Activated naive CD8-positive, alpha-beta T cell treated with anti-CD3 and anti-CD28 coated beads, Interleukin-2, amount 10 ng/mL, durations not matched to agents 7 days and 5 days (primary cell): ENCODE measurements at regions not wholly inside any gene's neighbourhood (a gene's known extent, or its start where the extent isn't known, plus 50 kb on each side); places are given as distances from the start of the nearest gene placed in this dataset.

ENCODE experiments used
- ATAC-seq: fragments of 150-1000 bp; cut with Tn5 transposase; one replicate; pipeline ENCODE4 v1.10.0; 2021; ENCODE audit warnings: low read depth, moderate library complexity
- POLR2A ChIA-PET: fragments of 350-600 bp; sonication (Branson Sonifier 250); formaldehyde crosslinking; loops from one replicate; lab custom pipeline; 2021; ENCODE audit warnings: antibody characterized with exemption; lab: Charles Lee
- DNase-seq: peaks from one replicate; pipeline ENCODE4 v3.0.0; 2021
- H3K27ac Mint-ChIP-seq: one replicate; pipeline ENCODE4 v1.8.0; 2022; ENCODE audit warnings: mild to moderate bottlenecking, mixed read lengths
- H3K27me3 Mint-ChIP-seq: one replicate; pipeline ENCODE4 v1.8.0; 2022; ENCODE audit warnings: mild to moderate bottlenecking, moderate library complexity, mixed read lengths
- H3K36me3 Mint-ChIP-seq: one replicate; pipeline ENCODE4 v1.8.0; 2021; ENCODE audit warnings: mild to moderate bottlenecking, mixed read lengths
- H3K4me1 Mint-ChIP-seq: one replicate; pipeline ENCODE4 v1.8.0; 2021; ENCODE audit warnings: mixed read lengths
- H3K4me3 Mint-ChIP-seq: one replicate; pipeline ENCODE4 v1.8.0; 2022; ENCODE audit warnings: mild to moderate bottlenecking, moderate library complexity, mixed read lengths
- H3K9me3 Mint-ChIP-seq: one replicate; pipeline ENCODE4 v1.8.0; 2021; ENCODE audit warnings: mixed read lengths

DNA sequence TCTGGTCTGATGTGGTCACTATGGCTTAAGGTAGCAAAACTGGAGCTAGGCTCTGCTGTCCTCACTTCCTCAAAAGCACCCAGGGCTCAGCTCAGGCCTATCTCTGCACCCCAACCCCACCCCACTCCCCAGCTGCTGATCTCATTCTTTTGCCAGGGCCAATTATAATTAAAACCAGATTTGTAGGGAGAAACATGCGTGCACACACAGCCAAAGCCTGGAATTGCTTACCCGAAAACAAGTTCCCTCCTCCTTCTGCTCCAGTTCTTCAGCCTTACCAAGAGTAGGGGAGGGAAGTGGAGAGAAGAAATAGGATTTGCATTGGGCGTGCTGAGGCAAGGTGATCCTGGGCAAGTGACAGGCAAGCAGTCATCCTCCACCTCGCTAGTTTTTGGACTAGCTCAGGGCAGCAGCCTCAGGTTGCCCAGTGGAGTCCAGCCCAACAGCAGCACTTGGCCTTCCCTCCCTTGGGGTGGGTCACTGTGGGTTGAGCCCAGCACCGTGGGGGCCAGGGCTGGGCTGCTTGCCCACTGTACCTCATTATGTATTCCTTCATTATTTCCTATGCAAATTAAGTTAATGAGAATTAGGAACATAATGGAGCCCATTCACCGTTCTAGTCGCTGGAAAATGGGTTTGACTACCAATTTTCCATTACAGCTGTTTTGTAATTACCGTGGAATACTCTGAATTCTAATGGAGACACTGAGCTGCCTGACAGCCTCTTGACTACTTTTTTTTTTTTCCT, 199.1 kb upstream of the CELF4 start:
- Mint-ChIP-seq H3K4me3 (no peak overlapping the region), H3K4me1 (no peaks in the 10 kb centered on the region), H3K27me3 (no peaks in the 10 kb centered on the region), H3K9me3 (no peaks in the 10 kb centered on the region), H3K36me3 (no peaks in the 10 kb centered on the region), H3K27ac (no peak overlapping the region)
- DNase-seq: no peak
- POLR2A ChIA-PET: no interaction called here
- no peak for ATAC-seq

GRCh38 chr18:37762076-37762621, 196.6 kb upstream of the CELF4 start:
- no peak for ATAC-seq
- POLR2A ChIA-PET: no interaction called here
- Mint-ChIP-seq H3K27me3 (no peaks in the 10 kb centered on the region), H3K9me3 (no peaks in the 10 kb centered on the region), H3K4me1 (no peaks in the 10 kb centered on the region), H3K27ac (no peak overlapping the region), H3K36me3 (no peaks in the 10 kb centered on the region), H3K4me3 (no peak overlapping the region)
- no peak for DNase-seq

DNA sequence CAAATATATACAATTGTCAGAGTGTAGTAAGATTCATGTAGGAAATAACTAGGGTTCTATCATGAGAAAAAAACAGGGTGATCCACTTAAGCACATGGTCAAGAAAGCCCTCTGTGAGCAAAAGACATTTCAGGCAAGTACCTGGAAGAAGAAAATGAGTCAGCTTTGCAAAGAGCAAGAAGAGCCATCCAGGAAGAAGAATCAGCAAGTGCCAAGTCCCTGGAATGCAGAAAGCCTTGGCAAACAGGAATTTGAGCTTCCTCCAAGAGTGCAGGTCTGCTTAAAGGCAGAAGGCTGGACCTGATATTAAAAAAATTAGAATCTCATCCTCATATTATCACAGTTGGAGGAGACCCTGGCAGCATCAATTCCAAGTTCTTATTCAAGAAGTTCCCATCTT, 188.5 kb upstream of the CELF4 start:
- H3K27me3 Mint-ChIP-seq: no peaks in the 10 kb centered on the region
- POLR2A ChIA-PET: no interaction called here
- ATAC-seq (no peak), DNase-seq (no peak)
- no peak overlapping the region for H3K27ac Mint-ChIP-seq
- no peak overlapping the region for H3K4me3 Mint-ChIP-seq
- no peaks in the 10 kb centered on the region for H3K4me1 Mint-ChIP-seq
- H3K9me3 Mint-ChIP-seq: peaks cover 3% of the 10 kb centered on the region
- no peaks in the 10 kb centered on the region for H3K36me3 Mint-ChIP-seq

- Mint-ChIP-seq H3K9me3 (no peaks in the 10 kb centered on the region), H3K27ac (no peak overlapping the region), H3K36me3 (no peaks in the 10 kb centered on the region), H3K27me3 (peaks cover 4% of the 10 kb centered on the region), H3K4me1 (no peaks in the 10 kb centered on the region), H3K4me3 (no peak overlapping the region)
- DNase-seq (no peak), ATAC-seq (no peak)
- POLR2A ChIA-PET: interaction anchor here (0.7 kb wide), 1 partner anchor 123 kb away, joined by 3 read pairs; no protein-coding TSS in a partner anchor
These were observed 176.8 kb upstream of the CELF4 start for GRCh38 chr18:37742436-37742835.

DNA sequence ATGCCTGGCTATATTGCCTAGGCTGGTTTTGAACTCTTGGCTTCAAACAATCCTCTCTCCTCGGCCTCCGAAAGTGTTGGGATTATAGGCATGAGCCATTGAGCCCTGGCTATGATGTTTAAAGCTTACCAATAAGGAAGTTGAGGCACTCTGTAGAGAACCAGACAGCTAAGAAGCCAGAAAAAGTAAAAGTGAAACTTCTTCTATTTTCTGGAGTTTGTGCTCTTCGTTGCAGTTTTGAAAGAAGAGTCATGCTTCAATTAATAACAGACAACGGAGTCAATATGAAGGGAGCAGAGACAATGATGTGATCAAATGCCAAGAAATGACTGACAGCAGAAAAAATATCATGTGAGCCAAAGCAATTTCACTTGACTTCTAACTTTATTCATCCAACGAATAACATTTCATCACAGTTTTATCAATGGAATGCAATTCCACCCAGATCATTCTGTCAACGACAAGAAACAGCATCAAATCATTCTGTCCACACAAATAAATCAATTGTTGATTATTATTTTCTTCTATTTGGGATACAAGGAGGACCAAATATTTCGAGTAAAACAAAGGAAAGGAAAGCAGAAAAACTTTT, 175.5 kb upstream of the CELF4 start:
- Mint-ChIP-seq H3K4me1 (no peaks in the 10 kb centered on the region), H3K27me3 (peaks cover 4% of the 10 kb centered on the region), H3K36me3 (no peaks in the 10 kb centered on the region), H3K27ac (no peak overlapping the region), H3K9me3 (no peaks in the 10 kb centered on the region), H3K4me3 (no peak overlapping the region)
- ATAC-seq (no peak), DNase-seq (no peak)
- POLR2A ChIA-PET: no interaction called here

DNA sequence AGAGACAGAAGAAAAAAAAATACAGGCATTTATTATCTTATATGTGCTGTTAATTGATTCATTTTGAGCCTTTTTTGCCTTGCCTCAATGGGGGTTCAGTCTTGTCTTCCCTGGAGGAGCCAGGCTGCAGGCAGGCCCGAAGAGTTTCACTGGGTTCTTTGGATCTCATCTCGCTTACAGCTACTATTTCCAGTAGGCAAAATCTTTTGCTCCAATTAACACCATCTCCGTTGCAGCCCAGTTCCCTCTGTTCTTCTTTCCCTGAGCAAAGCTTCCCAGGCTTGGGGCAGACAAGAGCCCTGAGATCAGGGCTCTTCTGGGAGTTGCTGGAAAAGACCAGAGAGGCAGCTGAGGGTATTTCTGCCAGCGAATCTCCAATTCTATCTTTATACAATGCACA, 168.8 kb upstream of the CELF4 start:
- Mint-ChIP-seq H3K27me3 (no peaks in the 10 kb centered on the region), H3K36me3 (no peaks in the 10 kb centered on the region), H3K27ac (no peak overlapping the region), H3K4me3 (no peak overlapping the region), H3K9me3 (no peaks in the 10 kb centered on the region), H3K4me1 (no peaks in the 10 kb centered on the region)
- POLR2A ChIA-PET: no interaction called here
- DNase-seq: no peak
- no peak for ATAC-seq

DNA sequence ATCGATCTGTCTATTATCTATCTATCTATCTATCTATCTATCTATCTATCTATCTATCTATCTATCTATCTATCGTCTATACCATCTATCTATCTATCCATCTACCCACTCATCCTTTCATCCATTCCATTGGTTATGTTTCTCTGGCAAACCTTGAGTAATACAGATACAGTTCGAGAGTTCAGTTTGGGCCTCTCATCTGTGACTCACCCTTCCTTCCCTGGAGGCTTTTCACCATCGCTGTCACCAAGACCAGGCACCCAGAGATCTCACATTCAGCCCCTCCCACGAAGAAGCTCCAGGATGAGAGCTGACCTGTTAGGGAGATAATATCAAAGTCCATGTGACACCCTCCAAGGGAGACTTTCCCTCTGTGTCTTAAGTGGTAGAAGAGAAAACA, 164.1 kb upstream of the CELF4 start:
- no peaks in the 10 kb centered on the region for H3K9me3 Mint-ChIP-seq
- ATAC-seq: no peak
- H3K36me3 Mint-ChIP-seq: no peaks in the 10 kb centered on the region
- H3K27ac Mint-ChIP-seq: no peak overlapping the region
- DNase-seq: no peak
- H3K4me1 Mint-ChIP-seq: no peaks in the 10 kb centered on the region
- H3K4me3 Mint-ChIP-seq: no peak overlapping the region
- POLR2A ChIA-PET: no interaction called here
- H3K27me3 Mint-ChIP-seq: no peaks in the 10 kb centered on the region

DNA sequence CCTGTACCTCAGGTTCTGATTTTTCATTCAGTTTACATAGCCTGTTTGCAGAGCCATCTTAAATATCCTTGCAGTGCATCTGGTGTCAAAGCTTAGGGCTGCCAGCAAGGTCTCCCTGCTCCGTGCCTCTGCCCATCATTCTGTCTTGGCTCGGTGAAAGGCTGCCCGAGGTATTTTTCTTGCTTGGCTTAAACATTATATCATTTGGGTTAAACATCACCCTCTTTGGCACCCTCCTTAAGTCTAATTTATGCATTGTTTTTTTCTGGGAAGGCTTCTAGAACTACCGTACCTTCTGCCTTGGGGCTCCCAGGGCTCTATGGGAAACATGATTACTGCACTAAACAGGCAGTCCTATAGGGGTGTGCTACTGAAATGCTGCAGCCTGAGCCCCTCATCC, 158.6 kb upstream of the CELF4 start:
- DNase-seq: no peak
- ATAC-seq: no peak
- Mint-ChIP-seq H3K4me3 (no peak overlapping the region), H3K36me3 (no peaks in the 10 kb centered on the region), H3K27me3 (no peaks in the 10 kb centered on the region), H3K27ac (no peak overlapping the region), H3K9me3 (peaks cover 2% of the 10 kb centered on the region), H3K4me1 (no peaks in the 10 kb centered on the region)
- POLR2A ChIA-PET: no interaction called here

DNA sequence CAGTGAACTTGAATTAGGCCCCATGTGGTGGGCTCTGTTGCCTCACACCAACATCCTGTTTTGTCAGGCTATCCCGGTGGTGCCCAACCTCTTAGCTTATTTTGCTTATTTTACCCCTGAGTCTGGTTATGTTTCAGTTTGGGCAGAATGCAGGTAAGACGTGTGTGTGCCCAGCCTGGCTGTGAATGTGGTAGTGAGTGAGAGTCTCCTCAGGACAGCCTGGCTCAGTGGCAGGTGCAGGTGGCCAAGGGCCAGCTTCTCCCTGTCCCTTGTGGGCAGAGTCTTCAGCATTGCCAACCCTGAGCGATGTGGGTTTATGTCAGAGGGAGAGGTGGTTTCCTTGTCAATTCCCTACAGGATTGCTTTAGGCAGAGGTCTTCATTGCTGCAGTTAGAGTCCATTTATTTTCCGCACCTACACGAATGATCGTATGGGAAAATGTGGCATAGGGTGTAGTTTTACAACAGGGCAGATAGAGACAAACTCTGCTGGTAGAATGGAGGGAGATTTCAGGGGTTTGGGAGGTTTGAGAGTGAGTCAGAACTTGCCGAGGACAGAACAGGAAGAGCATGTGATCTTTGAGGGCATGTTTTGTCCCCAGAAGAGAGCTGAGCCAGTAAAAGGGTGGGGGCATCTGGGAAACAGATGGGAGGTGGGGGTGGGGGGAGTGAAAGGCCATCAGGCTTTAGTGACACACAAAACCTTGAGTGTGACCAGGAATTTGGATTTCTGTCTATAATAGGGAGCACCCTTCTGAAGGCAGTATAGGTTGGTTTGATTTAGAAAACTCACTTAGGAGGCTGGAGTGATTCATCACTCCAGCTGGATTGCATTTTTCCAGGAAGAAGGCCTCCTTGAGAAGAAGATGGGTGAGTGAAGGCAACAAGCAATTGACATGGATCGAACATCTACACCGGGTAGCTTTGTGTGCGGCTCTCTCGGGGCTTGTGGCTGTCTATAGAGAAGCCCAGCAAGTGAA, 156.2 kb upstream of the CELF4 start:
- H3K4me1 Mint-ChIP-seq: no peaks in the 10 kb centered on the region
- no peaks in the 10 kb centered on the region for H3K36me3 Mint-ChIP-seq
- DNase-seq (no peak), ATAC-seq (no peak)
- no peak overlapping the region for H3K27ac Mint-ChIP-seq
- POLR2A ChIA-PET: no interaction called here
- H3K27me3 Mint-ChIP-seq: no peaks in the 10 kb centered on the region
- H3K4me3 Mint-ChIP-seq: no peak overlapping the region
- H3K9me3 Mint-ChIP-seq: peaks cover 2% of the 10 kb centered on the region

GRCh38 chr18:37720663-37721062, 155.1 kb upstream of the CELF4 start:
- POLR2A ChIA-PET: no interaction called here
- ATAC-seq (no peak), DNase-seq (no peak)
- H3K27me3 Mint-ChIP-seq: no peaks in the 10 kb centered on the region
- H3K4me3 Mint-ChIP-seq: no peak overlapping the region
- no peak overlapping the region for H3K27ac Mint-ChIP-seq
- H3K36me3 Mint-ChIP-seq: no peaks in the 10 kb centered on the region
- no peaks in the 10 kb centered on the region for H3K4me1 Mint-ChIP-seq
- peaks cover 2% of the 10 kb centered on the region for H3K9me3 Mint-ChIP-seq

DNA sequence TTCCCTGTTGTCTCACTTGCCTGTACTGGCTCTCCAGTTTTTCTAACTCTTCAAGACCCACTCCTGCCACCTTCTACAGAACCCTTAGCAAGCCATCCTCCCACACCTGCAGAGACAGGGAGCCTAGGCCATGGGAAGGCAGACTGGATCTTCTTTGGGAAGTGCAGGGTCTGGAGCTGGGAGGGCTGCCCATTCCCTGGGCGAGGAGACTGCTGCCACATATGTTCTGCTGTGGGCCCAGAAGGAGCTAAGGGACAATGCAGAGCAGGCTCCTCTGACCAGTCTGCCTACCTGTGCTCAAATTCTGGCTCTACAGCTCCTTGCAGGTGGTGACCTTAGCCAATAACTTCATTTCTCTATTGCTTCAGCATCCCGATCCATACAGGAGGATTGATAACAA, 152.1 kb upstream of the CELF4 start:
- Mint-ChIP-seq H3K27ac (no peak overlapping the region), H3K36me3 (no peaks in the 10 kb centered on the region), H3K4me3 (no peak overlapping the region), H3K27me3 (no peaks in the 10 kb centered on the region), H3K9me3 (peaks cover 2% of the 10 kb centered on the region), H3K4me1 (no peaks in the 10 kb centered on the region)
- DNase-seq (no peak), ATAC-seq (no peak)
- POLR2A ChIA-PET: no interaction called here

GRCh38 chr18:37717098-37717497, 151.5 kb upstream of the CELF4 start:
- H3K4me1 Mint-ChIP-seq: no peaks in the 10 kb centered on the region
- H3K36me3 Mint-ChIP-seq: no peaks in the 10 kb centered on the region
- no peaks in the 10 kb centered on the region for H3K27me3 Mint-ChIP-seq
- ATAC-seq (no peak), DNase-seq (no peak)
- peaks cover 2% of the 10 kb centered on the region for H3K9me3 Mint-ChIP-seq
- POLR2A ChIA-PET: no interaction called here
- H3K27ac Mint-ChIP-seq: no peak overlapping the region
- H3K4me3 Mint-ChIP-seq: no peak overlapping the region

- H3K9me3 Mint-ChIP-seq: no peaks in the 10 kb centered on the region
- DNase-seq: no peak
- no peak for ATAC-seq
- no peaks in the 10 kb centered on the region for H3K27me3 Mint-ChIP-seq
- POLR2A ChIA-PET: no interaction called here
- no peaks in the 10 kb centered on the region for H3K4me1 Mint-ChIP-seq
- H3K4me3 Mint-ChIP-seq: no peak overlapping the region
- H3K36me3 Mint-ChIP-seq: no peaks in the 10 kb centered on the region
- H3K27ac Mint-ChIP-seq: no peak overlapping the region
These were observed 150.6 kb upstream of the CELF4 start for GRCh38 chr18:37716106-37716735.
